ENCODE measurements at regions not wholly inside any gene's neighbourhood (a gene's known extent, or its start where the extent isn't known, plus 50 kb on each side); places are given as distances from the start of the nearest gene placed in this dataset.
"Not testable (repeated sequence)": the region's sequence is repeated elsewhere in the genome, so short reads cannot be mapped to it uniquely, and the experiment has no call there.

DNA sequence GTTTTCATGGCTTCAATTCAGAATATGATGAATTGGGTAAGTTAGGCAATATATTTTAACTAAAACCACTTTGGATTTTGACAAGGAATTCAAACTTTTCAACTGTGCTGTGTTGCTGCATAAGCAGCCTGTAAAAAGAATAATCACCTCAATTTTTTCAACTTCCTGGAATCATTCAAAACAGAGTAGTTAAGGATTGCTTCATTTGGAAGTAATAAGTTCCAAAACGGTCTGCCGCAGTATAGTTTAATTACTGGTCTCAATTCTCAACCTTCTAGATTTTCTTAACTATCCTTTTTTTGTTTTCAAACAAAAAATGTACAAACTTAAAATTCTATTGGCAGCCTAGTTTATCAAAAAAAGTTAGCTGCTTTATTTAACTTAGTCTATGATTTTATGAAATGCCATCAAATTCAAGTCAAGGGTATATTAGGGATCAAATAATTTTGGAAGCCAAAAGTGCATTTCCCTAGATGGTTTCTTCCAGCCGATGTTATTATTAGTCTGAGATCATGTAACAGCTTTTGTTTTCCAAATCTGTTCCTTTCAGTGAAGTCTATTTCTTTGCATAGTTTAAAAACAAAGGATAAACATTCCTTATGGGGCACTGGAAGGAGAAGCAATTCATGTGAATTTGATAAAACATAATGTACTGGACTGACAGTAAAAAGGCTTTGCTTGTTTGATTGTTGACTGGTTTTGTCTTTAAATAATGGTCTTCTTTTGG is 76.1 kb upstream of the ETAA1 start:
- no peak for DNase-seq
- intact Hi-C loops (cut with DNase I), result no loop called here

DNA sequence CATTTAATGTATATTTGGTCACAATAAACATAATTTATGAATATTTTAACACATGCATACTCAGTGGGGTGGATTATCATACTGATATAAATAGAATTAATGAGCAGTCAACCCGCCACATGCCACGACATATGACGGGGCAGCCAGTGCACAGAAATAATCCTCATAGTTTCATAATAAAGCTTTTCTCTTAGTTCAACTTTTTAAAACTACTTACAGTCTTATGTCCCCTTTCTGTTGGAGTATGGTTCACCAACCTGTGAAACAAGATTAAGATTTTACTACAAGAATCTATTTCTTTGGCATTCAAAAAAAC is 75.6 kb upstream of the ETAA1 start:
- intact Hi-C loops (cut with DNase I), result no loop called here
- DNase-seq, result no peak

- peak in 24 of 42 donors; percentile 2 to 42 (median 12) for DNase-seq
- intact Hi-C loops (cut with DNase I), result no loop called here
Measured at GRCh38 chr2:67322353-67323001, 74.7 kb upstream of the ETAA1 start.

GRCh38 chr2:67323209-67323991 is 73.7 kb upstream of the ETAA1 start:
- DNase-seq, result no peak
- intact Hi-C loops (cut with DNase I), result no loop called here

GRCh38 chr2:67329513-67329912 is 67.6 kb upstream of the ETAA1 start:
- DNase-seq, result no peak
- intact Hi-C loops (cut with DNase I), result no loop called here

- no peak for DNase-seq
- intact Hi-C loops (cut with DNase I), result no loop called here
Measured at GRCh38 chr2:67329951-67330350, 67.2 kb upstream of the ETAA1 start.

- DNase-seq; intact Hi-C loops (cut with DNase I): not testable (repeated sequence)
Measured at GRCh38 chr2:67331419-67332086, 65.6 kb upstream of the ETAA1 start.

DNA sequence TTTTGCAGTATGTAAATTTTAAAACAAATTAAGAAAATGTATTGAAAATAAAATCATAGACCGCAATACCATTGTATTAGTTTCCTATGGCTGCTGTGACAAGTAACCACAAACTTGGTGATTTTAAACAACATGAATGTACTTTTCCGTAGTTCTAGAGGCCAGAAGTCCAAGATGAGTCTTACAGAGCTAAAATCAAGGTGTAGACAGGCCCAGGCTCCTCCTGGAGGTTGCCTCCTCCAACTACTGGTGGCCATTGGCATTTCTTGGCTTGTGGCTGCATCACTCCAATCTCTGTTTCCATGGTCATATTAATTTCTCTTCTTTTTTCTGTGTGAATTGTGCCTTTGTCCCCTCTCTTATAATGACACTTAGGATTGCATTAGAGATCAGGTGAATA is 59.2 kb upstream of the ETAA1 start:
- intact Hi-C loops (cut with DNase I), result no loop called here
- no peak for DNase-seq

DNA sequence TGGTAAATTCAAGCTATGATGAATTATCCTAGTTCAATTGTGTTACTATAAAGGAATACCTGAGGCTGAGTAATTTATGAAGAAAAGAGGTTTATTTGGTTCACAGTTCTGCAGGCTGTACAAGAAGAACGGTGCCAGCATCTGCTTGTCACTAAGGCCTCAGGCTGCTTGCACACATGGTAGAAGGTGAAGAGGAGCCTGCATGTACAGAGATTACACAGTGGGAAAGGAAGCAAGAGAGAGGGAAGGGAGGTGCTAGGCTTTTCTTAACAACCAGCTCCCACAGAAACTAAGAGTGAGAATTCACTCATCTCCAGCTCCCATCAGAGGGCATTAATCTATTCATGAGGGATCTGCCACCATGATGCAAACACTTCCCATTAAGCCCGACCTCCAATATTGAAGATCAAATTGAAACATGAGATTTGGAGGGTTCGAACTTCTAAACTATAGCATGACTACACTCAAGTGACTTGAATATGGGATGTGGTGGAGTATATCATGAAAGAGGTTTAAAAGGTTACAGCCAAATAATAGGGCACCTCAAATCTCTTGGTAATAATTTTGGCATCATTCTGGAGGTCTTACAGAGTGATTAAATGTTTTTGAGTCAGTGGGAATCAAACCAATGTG is 58.4 kb upstream of the ETAA1 start:
- intact Hi-C loops (cut with DNase I), result no loop called here
- no peak for DNase-seq

DNA sequence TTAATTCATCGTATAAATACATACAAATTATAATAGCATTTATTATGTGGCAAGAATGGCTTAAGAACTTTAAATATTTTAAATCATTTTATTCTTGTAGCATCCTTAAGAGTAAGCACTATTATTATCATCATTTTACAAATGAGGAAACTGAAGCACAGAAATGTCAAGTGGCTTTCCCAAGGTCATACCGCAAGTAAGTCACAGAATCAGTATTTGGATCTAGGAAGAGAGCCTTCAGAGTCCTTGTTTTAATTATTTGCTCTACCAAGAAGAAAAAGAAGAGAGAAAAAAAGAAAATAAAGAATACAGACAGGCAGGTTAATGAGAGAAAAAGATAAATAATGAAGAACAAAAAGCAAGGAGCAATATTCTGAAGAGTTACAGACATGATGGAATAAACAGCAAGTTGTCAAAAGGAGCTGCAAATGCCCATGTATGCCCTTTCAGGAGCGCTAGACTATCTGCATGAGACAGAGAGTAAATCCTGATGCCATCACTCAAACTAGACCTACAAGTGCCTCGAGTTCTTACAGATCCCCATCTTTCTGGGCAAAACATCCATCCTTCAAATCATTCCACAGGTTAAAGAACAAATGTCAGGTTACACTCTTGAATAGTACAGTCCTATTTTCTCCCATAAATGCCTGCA is 57.8 kb upstream of the ETAA1 start:
- no peak for DNase-seq
- intact Hi-C loops (cut with DNase I), result no loop called here

DNA sequence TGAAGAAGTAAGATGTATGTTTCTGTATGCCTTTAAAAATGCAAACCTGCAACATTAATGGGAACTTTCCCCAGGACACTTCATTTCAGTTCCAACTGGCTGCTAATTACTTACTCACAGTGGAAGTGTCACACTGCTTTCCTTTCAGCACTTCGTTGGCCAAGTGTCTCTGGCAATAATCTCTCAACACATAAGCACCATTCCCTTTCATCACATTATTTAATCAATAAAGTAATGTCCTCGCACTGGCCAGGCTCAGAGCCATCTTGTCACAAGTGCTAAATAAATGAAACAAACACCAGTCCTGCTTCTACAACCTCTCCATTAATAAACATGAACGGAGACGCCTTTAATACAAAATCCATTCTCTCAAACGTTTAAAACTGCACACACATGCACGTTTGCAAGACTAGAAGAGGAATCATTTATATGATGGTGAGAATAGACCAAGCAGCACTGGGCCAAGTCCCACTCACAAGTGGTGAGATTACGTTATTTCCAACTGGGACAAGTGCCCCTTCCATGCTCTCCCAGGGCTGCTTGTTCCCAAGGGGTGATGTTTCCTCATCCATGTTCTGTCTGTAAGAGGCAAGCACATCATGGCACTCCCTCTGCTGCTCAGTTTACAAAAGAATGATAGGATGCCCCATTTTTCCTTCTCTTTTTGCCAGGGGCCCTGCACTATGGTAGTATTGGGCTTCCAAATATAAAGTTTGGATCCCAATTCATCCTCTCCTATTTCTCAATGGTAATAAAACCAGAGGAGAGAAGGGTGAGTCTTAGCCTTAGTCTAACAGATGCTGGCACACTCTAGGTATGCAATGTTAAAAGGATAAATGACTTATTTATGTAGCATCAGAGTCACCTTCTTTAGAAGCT is 56.8 kb upstream of the ETAA1 start:
- no peak for DNase-seq
- intact Hi-C loops (cut with DNase I), result no loop called here

DNA sequence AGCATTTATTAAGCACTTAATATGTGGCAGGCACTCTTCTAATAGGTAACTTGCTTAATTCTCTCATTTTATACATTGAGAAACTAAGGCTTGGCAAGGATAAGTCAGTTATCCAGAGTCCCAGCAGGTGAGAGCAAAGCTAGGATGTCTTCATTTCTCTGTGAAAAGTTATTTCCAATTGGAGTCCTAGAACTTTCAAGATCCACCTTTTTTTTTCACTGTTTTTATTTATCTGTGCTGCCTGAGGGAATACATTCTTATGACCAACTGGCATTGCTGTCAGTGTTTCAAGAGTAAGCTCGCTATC is 56.2 kb upstream of the ETAA1 start:
- intact Hi-C loops (cut with DNase I), result no loop called here
- DNase-seq, result no peak

DNA sequence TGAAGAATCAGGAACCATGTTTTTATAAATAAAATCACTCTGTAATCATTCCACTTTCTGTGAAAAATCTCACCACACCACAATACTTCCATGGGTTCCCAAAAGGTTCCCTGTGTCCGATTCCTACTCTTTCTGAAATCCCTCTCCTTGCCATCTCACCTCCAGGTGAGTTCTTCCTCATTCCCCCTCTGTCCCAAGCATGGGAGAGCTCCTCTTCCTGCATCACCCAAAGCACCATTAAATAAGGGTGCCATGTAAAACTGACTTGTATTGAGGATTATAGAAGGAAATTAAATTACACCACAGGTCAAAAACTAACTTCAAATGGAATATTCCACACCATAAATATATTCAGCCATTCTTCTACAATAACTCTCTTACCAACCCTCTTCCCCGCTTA is 55.8 kb upstream of the ETAA1 start:
- intact Hi-C loops (cut with DNase I), result no loop called here
- DNase-seq, result no peak

GRCh38 chr2:67342394-67342793 is 54.7 kb upstream of the ETAA1 start:
- DNase-seq, result no peak
- intact Hi-C loops (cut with DNase I), result no loop called here

- intact Hi-C loops (cut with DNase I), result no loop called here
- DNase-seq, result no peak
Measured at GRCh38 chr2:67346718-67347407, 50.3 kb upstream of the ETAA1 start.

All from head of caudate nucleus (tissue), 42 donors.